Mesothelial cell of epicardium (in vitro differentiated cells): ENCODE measurements at regions not wholly inside any gene's neighbourhood (a gene's known extent, or its start where the extent isn't known, plus 50 kb on each side); places are given as distances from the start of the nearest gene placed in this dataset.
"Not testable (repeated sequence)": the region's sequence is repeated elsewhere in the genome, so short reads cannot be mapped to it uniquely, and the experiment has no call there.

Experiments
- DNase-seq, 2 experiments: peaks; one replicate each; pipeline ENCODE4 v3.0.0; 2021; ENCODE audit warnings: low spot score in 2 of 2; ENCODE audit not compliant: unreplicated experiment in 2 of 2
- H3K27ac Mint-ChIP-seq: 2 replicates; pipeline ENCODE4 v1.8.0; 2021; ENCODE audit warnings: mixed read lengths
- H3K27me3 Mint-ChIP-seq: 2 replicates; pipeline ENCODE4 v1.8.0; 2021; ENCODE audit warnings: low read depth, mixed read lengths
- H3K36me3 Mint-ChIP-seq: 2 replicates; pipeline ENCODE4 v1.8.0; 2021; ENCODE audit warnings: mixed read lengths
- H3K4me1 Mint-ChIP-seq: 2 replicates; pipeline ENCODE4 v1.8.0; 2021; ENCODE audit warnings: mixed read lengths
- H3K4me3 Mint-ChIP-seq: 2 replicates; pipeline ENCODE4 v1.8.0; 2021; ENCODE audit warnings: mild to moderate bottlenecking, moderate library complexity, mixed read lengths
- H3K9me3 Mint-ChIP-seq: 2 replicates; pipeline ENCODE4 v1.8.0; 2021; ENCODE audit warnings: mixed read lengths
- CTCF ChIP-seq: fragments of 200-600 bp; sonication (generic); IDR thresholded peaks from one replicate; pipeline ENCODE4 v1.5.0; 2021; ENCODE audit warnings: antibody characterized with exemption; ENCODE audit not compliant: unreplicated experiment

GRCh38 chr2:163142618-163143017 lies 304.1 kb upstream of the KCNH7 start:
- no peak for TF ChIP-seq CTCF
- no peak overlapping the region for H3K27ac Mint-ChIP-seq
- H3K4me3 Mint-ChIP-seq: no peak overlapping the region
- no peaks in the 10 kb centered on the region for H3K4me1 Mint-ChIP-seq
- peaks cover 19% of the 10 kb centered on the region for H3K9me3 Mint-ChIP-seq
- H3K27me3 Mint-ChIP-seq: peaks cover 6% of the 10 kb centered on the region
- no peak for DNase-seq
- H3K36me3 Mint-ChIP-seq: no peaks in the 10 kb centered on the region

GRCh38 chr2:163138947-163139346 lies 300.4 kb upstream of the KCNH7 start:
- no peak for DNase-seq
- H3K27me3 Mint-ChIP-seq: peaks cover 10% of the 10 kb centered on the region
- TF ChIP-seq CTCF: no peak
- no peaks in the 10 kb centered on the region for H3K4me1 Mint-ChIP-seq
- no peak overlapping the region for H3K27ac Mint-ChIP-seq
- H3K4me3 Mint-ChIP-seq: no peak overlapping the region
- no peaks in the 10 kb centered on the region for H3K36me3 Mint-ChIP-seq
- peaks cover 6% of the 10 kb centered on the region for H3K9me3 Mint-ChIP-seq

GRCh38 chr2:163135256-163135655 lies 296.7 kb upstream of the KCNH7 start:
- no peak for TF ChIP-seq CTCF
- Mint-ChIP-seq H3K4me1 (no peaks in the 10 kb centered on the region), H3K9me3 (peaks cover 6% of the 10 kb centered on the region), H3K36me3 (no peaks in the 10 kb centered on the region), H3K27ac (no peak overlapping the region), H3K27me3 (peaks cover 15% of the 10 kb centered on the region), H3K4me3 (no peak overlapping the region)
- no peak for DNase-seq

DNA sequence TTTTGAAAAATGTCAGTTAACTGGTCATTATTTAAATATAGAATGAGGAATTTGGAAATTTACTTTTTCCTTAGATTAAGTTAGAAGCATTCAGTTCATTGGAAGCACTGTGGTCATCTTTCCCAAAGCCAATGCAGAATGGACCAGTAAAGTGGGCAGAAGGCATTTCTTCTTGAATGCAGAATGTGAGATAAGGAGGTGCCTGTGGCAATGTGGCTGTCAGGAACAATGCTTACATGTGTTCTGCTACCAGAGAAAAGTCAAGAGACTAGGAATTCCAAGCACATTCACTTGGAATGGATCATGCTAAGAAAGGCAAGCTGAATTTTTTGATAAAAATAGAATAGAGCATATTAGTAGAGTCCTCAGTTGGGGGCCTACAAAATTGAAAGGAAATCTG lies 295.0 kb upstream of the KCNH7 start:
- H3K9me3 Mint-ChIP-seq: peaks cover 2% of the 10 kb centered on the region
- H3K36me3 Mint-ChIP-seq: no peaks in the 10 kb centered on the region
- H3K27me3 Mint-ChIP-seq: peaks cover 23% of the 10 kb centered on the region
- DNase-seq: no peak
- H3K27ac Mint-ChIP-seq: no peak overlapping the region
- TF ChIP-seq CTCF: no peak
- no peaks in the 10 kb centered on the region for H3K4me1 Mint-ChIP-seq
- H3K4me3 Mint-ChIP-seq: no peak overlapping the region

DNA sequence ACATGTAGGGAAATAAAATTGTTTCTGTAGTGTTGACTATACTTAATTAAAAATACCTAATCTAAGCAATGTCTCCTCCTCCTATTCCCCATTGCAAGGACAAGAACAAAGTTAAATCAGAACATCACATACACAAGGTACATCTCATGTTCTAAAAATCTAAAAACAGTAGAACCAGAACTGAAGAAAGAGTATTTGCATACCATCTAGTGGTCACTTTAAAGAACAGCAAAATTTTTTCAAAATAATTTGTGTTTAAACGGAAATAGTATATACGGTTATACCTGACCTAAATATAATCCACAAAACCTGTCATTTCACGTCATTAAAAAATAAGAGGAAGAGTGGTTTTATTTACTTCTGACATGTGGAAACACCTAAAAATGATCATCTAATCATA lies 294.3 kb upstream of the KCNH7 start:
- no peak overlapping the region for H3K4me3 Mint-ChIP-seq
- H3K27ac Mint-ChIP-seq: no peak overlapping the region
- peak; percentile 86 for TF ChIP-seq CTCF
- H3K4me1 Mint-ChIP-seq: no peaks in the 10 kb centered on the region
- no peaks in the 10 kb centered on the region for H3K9me3 Mint-ChIP-seq
- DNase-seq: no peak
- no peaks in the 10 kb centered on the region for H3K36me3 Mint-ChIP-seq
- H3K27me3 Mint-ChIP-seq: peaks cover 23% of the 10 kb centered on the region

GRCh38 chr2:163132207-163132606 lies 293.6 kb upstream of the KCNH7 start:
- H3K27ac Mint-ChIP-seq, DNase-seq, H3K9me3 Mint-ChIP-seq, H3K4me3 Mint-ChIP-seq, H3K36me3 Mint-ChIP-seq, H3K4me1 Mint-ChIP-seq: not testable (repeated sequence)
- peaks cover 21% of the 10 kb centered on the region for H3K27me3 Mint-ChIP-seq
